ENCODE measurements at regions not wholly inside any gene's neighbourhood (a gene's known extent, or its start where the extent isn't known, plus 50 kb on each side); places are given as distances from the start of the nearest gene placed in this dataset.

GRCh38 chr1:74937176-74937575, 197.0 kb upstream of the LHX8 start:
- Histone ChIP-seq H3K4me1 (ENCODE audit: control insufficient read depth in 1 of 2, insufficient read depth in 2 of 2, low read length in 2 of 2) (no peaks in the 10 kb centered on the region), H2AFZ (ENCODE audit: low read depth, low read length, poor library complexity, severe bottlenecking) (no peak overlapping the region), H3K27ac (ENCODE audit: low read depth, low read length) (no peak overlapping the region), H3K79me2 (ENCODE audit: insufficient read depth, low read length) (no peaks in the 10 kb centered on the region), H3K27me3 (ENCODE audit: insufficient read depth, low read length) (peaks cover 15% of the 10 kb centered on the region), H3K36me3 (ENCODE audit: control insufficient read depth in 1 of 2, insufficient read depth in 2 of 2, low read length in 2 of 2) (no peaks in the 10 kb centered on the region), H3K4me2 (ENCODE audit: low read length) (no peak overlapping the region), H3K9me2 (ENCODE audit: insufficient read depth) (no peaks in the 10 kb centered on the region), H4K20me1 (ENCODE audit: insufficient read depth) (no peaks in the 10 kb centered on the region), H3K4me3 (replicated peaks in 1 of 2; ENCODE audit: low read depth in 1 of 2, low read length in 2 of 2) (no peak overlapping the region), H3K9me3 (ENCODE audit: control insufficient read depth in 1 of 2, insufficient read depth in 1 of 2, low read depth in 1 of 2, low read length in 2 of 2) (no peaks in the 10 kb centered on the region), H3K9ac (ENCODE audit: low read length) (no peak overlapping the region)
- ChIA-PET RAD21 (ENCODE audit: low non-redundant PET in 1 of 2, low total read pairs in 2 of 2, uncharacterized antibody in 2 of 2, unreplicated experiment in 2 of 2) (no interaction called here), POLR2A (no interaction called here), CTCF (no interaction called here)
- DNase-seq (ENCODE audit: low read depth, low spot score): no peak
- no peak for ATAC-seq
- intact Hi-C loops (cut with micrococcal nuclease): no loop called here
- BruUV-seq (replicated peaks): no TSS peak
- TF ChIP-seq YY1 (IDR thresholded peaks at IDR 0.05; ENCODE audit: extremely low read depth, insufficient replicate concordance, low read depth, low read length): no peak
- no peak for TF ChIP-seq ELF1 (IDR thresholded peaks at IDR 0.05; ENCODE audit: borderline replicate concordance, low read depth)
- no peak for TF ChIP-seq EZH2phosphoT487 (IDR thresholded peaks at IDR 0.05; ENCODE audit: borderline replicate concordance)
- no peak for TF ChIP-seq SP1 (IDR thresholded peaks at IDR 0.05; ENCODE audit: low read depth)

DNA sequence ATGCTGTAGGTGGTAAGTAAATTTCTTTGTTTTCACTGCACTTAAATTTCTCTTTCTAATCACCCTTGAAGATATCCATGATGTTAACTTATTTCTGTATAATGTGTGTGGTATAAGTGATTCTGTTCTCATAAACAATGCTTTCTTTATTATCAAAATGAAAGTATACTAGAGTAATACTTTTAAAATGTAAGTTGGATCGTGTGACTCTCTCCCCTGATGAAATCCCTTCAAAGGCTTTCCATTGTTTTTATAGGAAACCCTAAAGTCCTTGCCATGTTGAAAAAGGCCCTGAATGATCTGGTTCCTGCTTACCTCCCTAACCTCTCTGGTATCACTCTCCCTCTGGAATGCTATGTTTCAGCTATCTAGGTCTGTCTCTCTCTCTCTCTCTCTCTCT, 191.1 kb upstream of the LHX8 start:
- intact Hi-C loops (cut with micrococcal nuclease): no loop called here
- POLR2A ChIA-PET: no interaction called here
- RAD21 ChIA-PET (ENCODE audit: low non-redundant PET in 1 of 2, low total read pairs in 2 of 2, uncharacterized antibody in 2 of 2, unreplicated experiment in 2 of 2): no interaction called here
- H3K4me2 ChIP-seq (ENCODE audit: low read length): no peak overlapping the region
- no peak overlapping the region for H3K4me3 ChIP-seq (replicated peaks in 1 of 2; ENCODE audit: low read depth in 1 of 2, low read length in 2 of 2)
- BruUV-seq (replicated peaks): no TSS peak
- no peaks in the 10 kb centered on the region for H3K9me3 ChIP-seq (ENCODE audit: control insufficient read depth in 1 of 2, insufficient read depth in 1 of 2, low read depth in 1 of 2, low read length in 2 of 2)
- ATAC-seq: no peak
- no peaks in the 10 kb centered on the region for H3K9me2 ChIP-seq (ENCODE audit: insufficient read depth)
- no peaks in the 10 kb centered on the region for H3K36me3 ChIP-seq (ENCODE audit: control insufficient read depth in 1 of 2, insufficient read depth in 2 of 2, low read length in 2 of 2)
- peaks cover 8% of the 10 kb centered on the region; the same call in 1 of the 2 replicates for H3K27me3 ChIP-seq (ENCODE audit: insufficient read depth, low read length)
- no peaks in the 10 kb centered on the region for H3K79me2 ChIP-seq (ENCODE audit: insufficient read depth, low read length)
- no peak overlapping the region for H2AFZ ChIP-seq (ENCODE audit: low read depth, low read length, poor library complexity, severe bottlenecking)
- CTCF ChIA-PET: no interaction called here
- no peaks in the 10 kb centered on the region for H3K4me1 ChIP-seq (ENCODE audit: control insufficient read depth in 1 of 2, insufficient read depth in 2 of 2, low read length in 2 of 2)
- H3K9ac ChIP-seq (ENCODE audit: low read length): no peak overlapping the region
- no peak overlapping the region for H3K27ac ChIP-seq (ENCODE audit: low read depth, low read length)
- TF ChIP-seq CBX3 (IDR thresholded peaks at IDR 0.05; ENCODE audit: low read depth) (no peak), ZFX (IDR thresholded peaks at IDR 0.05) (no peak), POLR2AphosphoS5 (IDR thresholded peaks at IDR 0.05; ENCODE audit: low read depth, low read length) (no peak), SRF (IDR thresholded peaks at IDR 0.05; ENCODE audit: low read depth) (no peak), EZH2phosphoT487 (IDR thresholded peaks at IDR 0.05; ENCODE audit: borderline replicate concordance) (no peak), EZH2 (IDR thresholded peaks at IDR 0.05) (no peak), REST (IDR thresholded peaks at IDR 0.05; ENCODE audit: low read depth) (no peak), JUND (IDR thresholded peaks at IDR 0.05) (no peak), SP1 (IDR thresholded peaks at IDR 0.05; ENCODE audit: low read depth) (no peak), ELF1 (IDR thresholded peaks at IDR 0.05; ENCODE audit: borderline replicate concordance, low read depth) (no peak), YY1 (IDR thresholded peaks at IDR 0.05; ENCODE audit: extremely low read depth, insufficient replicate concordance, low read depth, low read length) (no peak), FOSL1 (IDR thresholded peaks at IDR 0.05; ENCODE audit: low read depth) (no peak), POLR2A (IDR thresholded peaks at IDR 0.05; ENCODE audit: borderline replicate concordance, extremely low read depth, insufficient read depth, insufficient read length) (no peak)
- TF ChIP-seq, protein P1, sequence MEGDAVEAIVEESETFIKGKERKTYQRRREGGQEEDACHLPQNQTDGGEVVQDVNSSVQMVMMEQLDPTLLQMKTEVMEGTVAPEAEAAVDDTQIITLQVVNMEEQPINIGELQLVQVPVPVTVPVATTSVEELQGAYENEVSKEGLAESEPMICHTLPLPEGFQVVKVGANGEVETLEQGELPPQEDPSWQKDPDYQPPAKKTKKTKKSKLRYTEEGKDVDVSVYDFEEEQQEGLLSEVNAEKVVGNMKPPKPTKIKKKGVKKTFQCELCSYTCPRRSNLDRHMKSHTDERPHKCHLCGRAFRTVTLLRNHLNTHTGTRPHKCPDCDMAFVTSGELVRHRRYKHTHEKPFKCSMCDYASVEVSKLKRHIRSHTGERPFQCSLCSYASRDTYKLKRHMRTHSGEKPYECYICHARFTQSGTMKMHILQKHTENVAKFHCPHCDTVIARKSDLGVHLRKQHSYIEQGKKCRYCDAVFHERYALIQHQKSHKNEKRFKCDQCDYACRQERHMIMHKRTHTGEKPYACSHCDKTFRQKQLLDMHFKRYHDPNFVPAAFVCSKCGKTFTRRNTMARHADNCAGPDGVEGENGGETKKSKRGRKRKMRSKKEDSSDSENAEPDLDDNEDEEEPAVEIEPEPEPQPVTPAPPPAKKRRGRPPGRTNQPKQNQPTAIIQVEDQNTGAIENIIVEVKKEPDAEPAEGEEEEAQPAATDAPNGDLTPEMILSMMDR (IDR thresholded peaks at IDR 0.05 in 2 of 3, conservative IDR thresholded peaks at IDR 0.05 in 1 of 3; ENCODE audit: borderline replicate concordance in 1 of 3, insufficient read depth in 1 of 3, low read depth in 2 of 3, low read length in 2 of 3): no peak
- TF ChIP-seq, protein P2, sequence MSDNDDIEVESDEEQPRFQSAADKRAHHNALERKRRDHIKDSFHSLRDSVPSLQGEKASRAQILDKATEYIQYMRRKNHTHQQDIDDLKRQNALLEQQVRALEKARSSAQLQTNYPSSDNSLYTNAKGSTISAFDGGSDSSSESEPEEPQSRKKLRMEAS (IDR thresholded peaks at IDR 0.05): no peak
- no peaks in the 10 kb centered on the region for H4K20me1 ChIP-seq (ENCODE audit: insufficient read depth)
- DNase-seq (ENCODE audit: low read depth, low spot score): no peak

Measured in HCT116 (cell line).